PFSK-1 (cell line): ENCODE measurements at regions not wholly inside any gene's neighbourhood (a gene's known extent, or its start where the extent isn't known, plus 50 kb on each side); places are given as distances from the start of the nearest gene placed in this dataset.

Experiments used
- POLR2AphosphoS5 ChIP-seq: IDR thresholded peaks from 2 replicates; pipeline ENCODE4 v1.6.1; 2012; ENCODE audit warnings: low read depth, mild to moderate bottlenecking, control low read depth, low read length, moderate library complexity
- REST ChIP-seq, 2 experiments: IDR thresholded peaks; 2 replicates each; pipeline versions ENCODE4 v1.6.1 to v1.8.0; 2011 to 2012; ENCODE audit warnings: low read depth in 2 of 2, low read length in 2 of 2, control low read depth in 1 of 2, inconsistent platforms in 1 of 2, mild to moderate bottlenecking in 1 of 2, moderate library complexity in 1 of 2; ENCODE audit not compliant: insufficient read depth in 1 of 2
- TAF1 ChIP-seq: IDR thresholded peaks from 2 replicates; pipeline ENCODE4 v1.6.1; 2012; ENCODE audit warnings: low read length, control low read depth, borderline replicate concordance; ENCODE audit not compliant: insufficient read depth

- TF ChIP-seq POLR2AphosphoS5: no peak
- TF ChIP-seq TAF1: no peak
- no peak for TF ChIP-seq REST (IDR thresholded peaks at IDR 0.05; ENCODE audit: insufficient read depth in 1 of 2, low read depth in 2 of 2, low read length in 2 of 2)
These were observed 475.7 kb downstream of the DSC3 start for GRCh38 chr18:30566877-30567276.
